AG08396 (cell line): ENCODE measurements at regions not wholly inside any gene's neighbourhood (a gene's known extent, or its start where the extent isn't known, plus 50 kb on each side); places are given as distances from the start of the nearest gene placed in this dataset.
A peak's percentile ranks its signal among the peaks of the same experiment; 100 is the strongest.

Experiments used
- DNase-seq: peaks from one replicate; pipeline ENCODE4 v3.0.0; 2012; ENCODE audit warnings: low spot score, mixed read lengths

DNA sequence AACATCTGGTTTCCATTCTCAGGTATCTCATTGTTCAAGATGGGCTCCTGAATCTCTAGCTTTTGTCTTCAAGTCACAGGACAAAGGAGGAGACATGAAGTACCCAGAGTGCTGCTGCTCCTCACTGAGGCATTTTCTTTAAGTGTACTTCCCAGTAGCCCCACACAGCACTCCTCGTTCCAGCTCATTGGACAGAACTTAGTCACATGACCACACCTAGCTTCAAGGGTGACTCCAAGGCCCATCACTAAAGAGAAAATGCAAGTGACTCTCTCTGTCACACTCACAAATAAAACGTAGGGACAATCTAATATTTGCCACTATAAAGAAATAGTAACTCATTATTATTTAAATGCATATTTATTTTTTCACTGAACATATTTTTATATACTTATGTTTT is 58.3 kb upstream of the NEUROD6 start:
- no peak for DNase-seq

- DNase-seq, result no peak
Measured at GRCh38 chr7:31407178-31407676, 66.7 kb upstream of the NEUROD6 start.

DNA sequence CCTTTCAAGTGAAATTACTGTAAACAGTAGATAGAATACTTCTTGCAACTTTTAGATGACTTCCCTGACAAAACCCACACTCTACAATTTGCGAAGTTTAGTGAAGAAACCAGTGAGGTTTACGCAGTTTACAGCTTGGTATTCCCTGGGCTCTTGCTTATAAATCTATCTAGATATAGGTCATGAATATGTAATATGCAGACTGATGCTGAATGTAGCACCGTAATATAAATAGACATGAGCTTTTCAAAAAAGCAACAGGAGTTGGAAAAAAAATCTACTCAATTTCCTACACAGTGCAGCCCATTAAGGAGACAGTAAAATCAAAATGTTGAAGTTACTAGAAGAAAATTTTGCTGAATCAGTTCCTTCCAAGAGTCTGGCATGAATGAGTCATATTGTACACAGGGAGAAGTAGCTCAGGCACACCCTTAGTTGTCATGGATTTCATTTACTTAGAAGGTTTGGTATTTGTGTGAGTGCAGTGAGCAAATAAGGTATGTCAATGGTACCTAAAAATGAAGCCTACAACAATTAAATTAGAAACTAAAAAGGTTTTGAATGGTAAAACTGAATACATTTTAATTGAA is 67.7 kb upstream of the NEUROD6 start:
- DNase-seq, result peak; percentile 14

GRCh38 chr7:31410265-31410664 is 69.7 kb upstream of the NEUROD6 start:
- no peak for DNase-seq

DNA sequence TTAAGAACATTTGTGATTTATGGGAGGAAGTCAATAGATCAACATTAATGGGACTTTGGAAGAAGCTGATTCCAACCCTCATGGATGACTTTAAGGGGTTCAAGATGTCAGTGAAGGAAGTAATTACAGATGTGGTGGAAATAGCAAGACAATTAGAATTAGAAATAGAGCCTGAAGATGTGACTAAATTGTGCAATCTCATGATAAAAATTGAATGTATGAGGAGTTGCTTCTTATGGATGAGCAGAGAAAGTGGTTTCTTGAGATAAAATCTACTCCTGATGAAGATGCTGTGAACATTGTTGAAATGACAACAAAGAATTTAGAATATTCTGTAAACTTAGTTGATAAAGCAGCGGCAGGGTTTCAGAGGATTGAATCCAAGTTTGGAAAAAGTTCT is 70.9 kb upstream of the NEUROD6 start:
- DNase-seq, result no peak

GRCh38 chr7:31413766-31414165 is 73.2 kb upstream of the NEUROD6 start:
- no peak for DNase-seq

GRCh38 chr7:31416381-31416870 is 75.9 kb upstream of the NEUROD6 start:
- DNase-seq, result no peak

- DNase-seq, result no peak
Measured at GRCh38 chr7:31418928-31419327, 78.4 kb upstream of the NEUROD6 start.

DNA sequence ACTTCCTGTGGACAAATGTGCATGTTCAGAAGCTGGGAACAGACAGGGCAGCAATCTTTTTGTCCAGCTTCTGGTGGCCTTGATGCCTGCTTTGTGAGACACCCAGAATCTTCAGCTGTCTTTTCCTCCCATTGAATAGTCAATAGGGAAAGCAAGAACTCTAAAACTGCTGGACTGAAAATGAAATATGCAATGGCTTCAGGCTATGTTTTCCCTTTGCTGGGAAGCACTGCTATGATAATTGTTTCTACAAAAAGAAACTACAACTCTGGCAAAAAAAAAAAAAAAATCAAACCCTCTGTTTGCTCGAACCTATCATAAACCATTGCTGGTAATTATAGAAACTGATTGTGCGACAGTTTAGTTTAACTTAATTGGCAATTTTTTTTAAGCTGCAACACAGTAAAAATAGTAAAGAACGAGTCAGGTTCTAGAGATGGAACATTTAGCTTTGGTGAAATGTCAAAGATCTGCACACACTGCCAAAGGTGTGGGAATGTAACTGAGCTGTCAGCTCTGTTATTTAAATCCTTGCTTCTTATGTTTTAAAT is 79.1 kb upstream of the NEUROD6 start:
- no peak for DNase-seq

DNA sequence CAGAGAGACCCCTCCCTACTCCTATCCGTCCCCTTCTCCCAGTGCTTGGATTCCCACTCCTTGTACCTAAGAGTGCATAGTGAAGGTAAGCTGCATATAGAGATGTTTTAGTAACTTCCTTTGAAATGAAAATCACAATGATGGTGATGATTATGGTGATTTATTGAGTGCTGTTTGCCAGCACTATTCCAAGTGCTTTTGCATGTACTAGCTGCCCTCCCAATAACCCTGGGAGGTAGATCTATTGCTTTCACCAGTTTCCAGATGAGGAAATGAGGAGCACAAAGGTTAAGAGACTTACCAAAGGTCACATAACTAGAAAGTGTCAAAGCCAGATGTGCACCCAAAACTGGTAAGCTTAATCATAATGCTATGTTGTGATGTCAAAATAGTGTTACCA is 80.4 kb upstream of the NEUROD6 start:
- no peak for DNase-seq

DNA sequence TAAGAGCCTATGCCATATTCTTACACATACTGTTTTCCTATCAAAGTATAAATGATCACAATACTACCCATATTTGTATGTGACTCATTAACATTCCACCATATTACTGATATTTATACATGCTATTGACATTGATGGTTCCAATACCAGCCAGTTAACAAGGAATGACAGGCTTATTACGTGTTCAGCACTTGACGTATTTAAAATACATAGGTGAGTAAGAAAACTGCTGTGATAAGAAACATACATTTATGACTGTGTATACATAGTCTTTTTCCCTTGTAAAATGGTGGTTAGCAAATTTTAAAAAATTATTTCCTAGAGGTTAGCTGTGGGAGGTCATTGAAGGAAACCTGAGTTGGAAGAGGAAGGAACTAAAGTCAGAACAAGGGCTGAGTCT is 81.1 kb upstream of the NEUROD6 start:
- DNase-seq, result no peak

DNA sequence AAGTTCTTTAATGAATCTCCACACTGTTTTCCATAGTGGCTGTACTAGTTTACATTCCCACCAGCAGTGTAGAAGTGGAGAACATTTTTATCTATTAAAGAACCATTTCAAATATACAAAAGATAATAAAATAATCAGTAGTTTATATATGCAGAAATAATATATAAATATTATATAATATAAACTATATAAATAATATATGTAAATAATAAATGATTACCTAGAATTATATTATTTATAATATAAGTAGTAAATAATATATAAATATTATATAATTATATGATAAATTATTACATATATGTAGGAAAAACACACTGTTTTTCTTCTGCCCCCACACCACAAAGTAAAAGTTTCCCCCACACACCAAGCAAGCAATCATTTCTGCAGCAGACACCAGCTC is 83.5 kb upstream of the NEUROD6 start:
- no peak for DNase-seq

DNA sequence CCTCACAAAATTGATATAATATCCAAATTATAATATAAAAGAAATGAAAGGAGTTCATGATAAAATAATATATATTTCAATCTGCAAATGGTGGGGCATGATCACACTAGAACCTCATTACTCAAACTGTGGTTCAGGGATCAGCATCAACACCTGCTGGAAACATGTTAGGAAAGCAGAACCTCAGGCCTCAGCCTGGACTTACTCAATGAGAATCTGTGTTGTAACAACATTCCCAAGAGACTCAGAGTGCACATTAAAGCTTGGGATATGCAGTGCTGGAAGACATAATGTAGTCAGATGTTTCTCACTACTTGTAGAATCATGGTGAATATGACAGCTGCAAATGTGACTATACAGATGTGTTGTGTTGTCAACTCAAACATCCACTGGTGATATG is 81.7 kb upstream of the ITPRID1 start:
- no peak for DNase-seq

- no peak for DNase-seq
Measured at GRCh38 chr7:31432836-31433340, 81.0 kb upstream of the ITPRID1 start.

DNA sequence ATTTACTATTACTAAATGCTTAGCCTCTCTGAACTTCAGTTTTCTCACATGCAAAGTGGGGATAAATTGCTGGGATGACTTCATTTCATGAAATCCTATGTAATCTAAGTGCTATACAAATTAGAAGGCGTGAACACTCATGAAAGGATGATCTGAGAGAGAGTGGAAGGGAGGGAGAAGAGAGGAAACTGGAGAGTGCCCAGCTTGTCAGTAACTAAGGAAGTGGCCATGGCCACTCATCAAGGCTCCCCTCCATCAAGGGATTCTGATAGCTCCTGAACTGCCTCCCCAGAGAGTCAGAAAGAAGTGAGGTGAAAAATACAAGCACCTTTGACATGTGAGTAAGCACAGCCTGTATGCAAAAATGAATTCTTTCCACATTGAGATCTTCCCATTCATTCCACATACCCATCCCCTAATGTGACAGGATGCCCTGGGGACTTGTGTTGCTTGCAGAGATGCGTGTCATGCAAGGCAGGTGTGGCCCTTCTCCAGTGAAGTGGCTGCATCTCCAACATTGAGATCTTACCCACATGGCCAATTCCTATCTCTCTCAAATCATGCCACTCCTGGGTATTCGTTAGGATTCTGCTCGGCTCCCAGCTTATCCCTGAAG is 76.5 kb upstream of the ITPRID1 start:
- DNase-seq, result no peak

GRCh38 chr7:31439165-31439564 is 74.7 kb upstream of the ITPRID1 start:
- no peak for DNase-seq

GRCh38 chr7:31440511-31440910 is 73.4 kb upstream of the ITPRID1 start:
- DNase-seq, result no peak

DNA sequence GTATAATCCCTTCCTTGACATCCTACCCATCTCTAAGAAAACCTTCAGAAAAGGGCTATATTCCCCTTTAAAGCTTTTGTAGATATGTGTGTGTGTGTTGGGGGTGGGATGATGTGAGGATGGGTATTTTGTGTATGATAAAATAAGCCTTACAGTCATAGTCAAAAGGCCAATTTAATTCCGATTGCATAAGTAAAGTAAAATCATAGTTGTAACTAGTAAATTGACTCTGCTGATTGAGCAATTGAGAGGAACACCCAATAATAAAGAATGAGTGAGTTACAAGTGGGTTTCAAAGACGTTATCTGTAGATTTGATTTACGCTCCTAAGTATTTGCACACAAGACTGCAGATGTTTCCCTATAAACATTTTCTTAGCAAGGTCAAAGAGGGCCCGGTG is 71.3 kb upstream of the ITPRID1 start:
- DNase-seq, result no peak

DNA sequence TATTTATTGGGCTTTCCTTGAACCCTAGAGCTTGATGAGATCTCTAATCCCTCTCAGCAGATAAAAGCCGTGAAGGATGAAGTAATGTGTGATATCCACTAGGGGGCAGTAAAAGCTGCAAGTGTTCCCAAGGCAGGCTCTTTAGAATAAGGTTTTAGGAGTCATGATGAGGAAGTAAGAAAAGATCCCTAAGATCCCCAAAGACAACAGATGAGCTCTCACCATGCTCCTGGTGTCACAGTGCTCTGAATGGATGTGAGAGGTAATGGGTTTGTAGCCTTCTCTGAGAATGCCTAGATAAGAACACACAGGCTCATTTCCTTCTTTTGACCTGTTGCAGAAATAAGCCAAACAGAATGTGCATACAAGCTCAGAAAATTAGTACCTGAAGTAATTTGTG is 70.4 kb upstream of the ITPRID1 start:
- peak; percentile 48 for DNase-seq

- no peak for DNase-seq
Measured at GRCh38 chr7:31444196-31444595, 69.7 kb upstream of the ITPRID1 start.

GRCh38 chr7:31445686-31446355 is 68.1 kb upstream of the ITPRID1 start:
- no peak for DNase-seq

DNA sequence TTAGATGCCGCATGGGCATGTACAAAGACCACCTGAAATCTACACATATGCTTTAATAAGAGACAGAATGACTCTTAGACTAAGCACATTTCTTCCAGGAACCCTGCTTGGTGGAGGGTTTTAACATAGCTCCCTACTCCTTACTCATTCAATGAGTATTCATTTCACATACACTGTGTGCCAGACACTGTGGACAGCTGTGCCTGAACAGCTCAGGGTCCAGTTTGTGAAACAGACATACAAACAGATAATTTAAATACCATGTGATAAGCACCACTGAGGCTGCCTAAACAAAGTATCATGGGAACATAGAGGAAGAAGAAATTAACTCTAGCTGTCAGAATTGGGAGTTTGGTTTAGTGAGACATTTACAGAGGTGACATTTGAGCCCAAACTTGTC is 65.2 kb upstream of the ITPRID1 start:
- DNase-seq, result no peak

- DNase-seq, result no peak
Measured at GRCh38 chr7:31455844-31456243, 58.0 kb upstream of the ITPRID1 start.
